ENCODE measurements at regions not wholly inside any gene's neighbourhood (a gene's known extent, or its start where the extent isn't known, plus 50 kb on each side); places are given as distances from the start of the nearest gene placed in this dataset.

DNA sequence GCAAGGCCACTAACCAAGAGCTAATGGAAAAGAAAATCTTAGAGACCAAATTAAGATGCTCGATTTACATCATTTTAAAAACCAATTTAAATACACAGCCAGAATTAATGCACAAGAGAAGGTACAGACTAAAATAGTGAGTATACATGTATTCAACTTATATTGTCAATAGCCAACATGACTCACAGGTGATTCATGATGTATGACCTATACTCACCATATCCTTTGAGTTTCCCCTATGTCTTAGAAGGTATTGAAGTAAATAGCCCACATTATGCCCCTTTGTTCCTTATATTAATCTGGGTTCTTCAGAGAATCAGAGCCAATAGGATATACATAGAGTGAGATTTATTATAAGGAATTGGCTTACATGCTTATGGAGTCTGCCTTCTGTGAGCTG, 97.5 kb upstream of the ANO3 start:
- DNase-seq (ENCODE audit: low read depth), result no peak
- TF ChIP-seq, protein P1, sequence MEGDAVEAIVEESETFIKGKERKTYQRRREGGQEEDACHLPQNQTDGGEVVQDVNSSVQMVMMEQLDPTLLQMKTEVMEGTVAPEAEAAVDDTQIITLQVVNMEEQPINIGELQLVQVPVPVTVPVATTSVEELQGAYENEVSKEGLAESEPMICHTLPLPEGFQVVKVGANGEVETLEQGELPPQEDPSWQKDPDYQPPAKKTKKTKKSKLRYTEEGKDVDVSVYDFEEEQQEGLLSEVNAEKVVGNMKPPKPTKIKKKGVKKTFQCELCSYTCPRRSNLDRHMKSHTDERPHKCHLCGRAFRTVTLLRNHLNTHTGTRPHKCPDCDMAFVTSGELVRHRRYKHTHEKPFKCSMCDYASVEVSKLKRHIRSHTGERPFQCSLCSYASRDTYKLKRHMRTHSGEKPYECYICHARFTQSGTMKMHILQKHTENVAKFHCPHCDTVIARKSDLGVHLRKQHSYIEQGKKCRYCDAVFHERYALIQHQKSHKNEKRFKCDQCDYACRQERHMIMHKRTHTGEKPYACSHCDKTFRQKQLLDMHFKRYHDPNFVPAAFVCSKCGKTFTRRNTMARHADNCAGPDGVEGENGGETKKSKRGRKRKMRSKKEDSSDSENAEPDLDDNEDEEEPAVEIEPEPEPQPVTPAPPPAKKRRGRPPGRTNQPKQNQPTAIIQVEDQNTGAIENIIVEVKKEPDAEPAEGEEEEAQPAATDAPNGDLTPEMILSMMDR (conservative IDR thresholded peaks at IDR 0.05; ENCODE audit: low read depth, low read length), result no peak
- no peak overlapping the region for H3K4me3 ChIP-seq (ENCODE audit: low read length)

DNA sequence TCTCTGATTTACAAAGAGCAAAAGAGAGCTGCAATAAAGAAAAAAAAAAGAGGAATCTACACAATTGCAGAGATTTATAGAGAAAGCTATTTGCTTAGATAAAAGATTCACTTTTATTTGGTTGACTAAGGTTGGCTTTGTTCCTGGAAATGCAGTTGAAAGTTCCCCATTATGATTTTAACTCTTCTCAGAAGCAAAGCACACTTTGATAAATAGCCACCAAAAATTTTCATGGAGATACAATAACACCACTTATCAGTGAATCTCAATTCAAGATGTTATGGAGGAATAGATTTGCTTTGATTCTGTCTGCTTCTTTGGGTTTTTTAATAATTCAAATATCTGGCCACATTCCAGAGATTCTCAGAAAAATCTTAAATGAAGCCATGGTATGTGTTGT, 88.5 kb upstream of the ANO3 start:
- no peak overlapping the region for H3K4me3 ChIP-seq (ENCODE audit: low read length)
- DNase-seq (ENCODE audit: low read depth), result no peak
- TF ChIP-seq, protein P1 (conservative IDR thresholded peaks at IDR 0.05; ENCODE audit: low read depth, low read length), result no peak

GRCh38 chr11:26244207-26244606, 87.7 kb upstream of the ANO3 start:
- TF ChIP-seq, protein P1 (conservative IDR thresholded peaks at IDR 0.05; ENCODE audit: low read depth, low read length), result no peak
- no peak for DNase-seq (ENCODE audit: low read depth)
- H3K4me3 ChIP-seq (ENCODE audit: low read length), result no peak overlapping the region

DNA sequence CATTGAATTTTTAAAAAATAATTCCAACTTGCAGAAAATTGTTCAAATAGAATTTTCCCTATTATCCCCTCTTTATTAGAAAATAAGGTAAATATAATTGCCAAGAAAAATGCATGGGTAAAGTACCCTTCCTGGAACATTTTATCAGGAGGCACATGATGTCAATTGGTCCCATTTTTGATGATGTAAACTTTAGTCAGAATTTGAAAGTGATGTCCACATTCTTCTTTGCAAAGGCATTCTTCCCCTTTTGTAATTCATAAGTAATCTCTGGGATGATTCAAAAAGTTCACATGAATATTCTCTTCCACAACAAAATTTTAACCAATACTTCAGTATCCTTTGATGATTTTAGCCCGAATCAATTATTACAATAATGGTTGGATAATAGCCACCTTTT, 86.9 kb upstream of the ANO3 start:
- DNase-seq (ENCODE audit: low read depth), result no peak
- H3K4me3 ChIP-seq (ENCODE audit: low read length), result no peak overlapping the region
- TF ChIP-seq, protein P1 (conservative IDR thresholded peaks at IDR 0.05; ENCODE audit: low read depth, low read length), result no peak

- TF ChIP-seq, protein P1 (conservative IDR thresholded peaks at IDR 0.05; ENCODE audit: low read depth, low read length), result no peak
- H3K4me3 ChIP-seq (ENCODE audit: low read length), result no peak overlapping the region
- DNase-seq (ENCODE audit: low read depth), result no peak
Observed at GRCh38 chr11:26247340-26247739, 84.6 kb upstream of the ANO3 start.

DNA sequence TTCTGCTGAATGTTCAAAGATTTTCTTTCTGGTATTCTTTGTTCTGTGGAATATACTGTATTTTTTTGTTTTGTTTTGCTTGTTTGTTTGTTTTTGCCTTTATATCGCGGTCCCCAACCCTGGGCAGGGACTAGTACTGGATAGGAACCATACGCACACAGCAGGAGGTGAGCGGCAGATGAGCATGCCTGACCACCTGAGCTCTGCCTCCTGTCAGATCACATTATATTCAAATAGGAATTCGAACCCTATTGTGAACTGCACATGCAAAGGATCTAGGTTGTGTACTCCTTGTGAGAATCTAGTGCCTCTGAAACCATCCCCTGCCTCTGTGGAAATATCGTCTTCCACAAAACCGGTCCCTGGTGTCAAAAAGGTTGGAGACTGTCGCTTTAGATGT, 83.3 kb upstream of the ANO3 start:
- H3K4me3 ChIP-seq (ENCODE audit: low read length), result no peak overlapping the region
- DNase-seq (ENCODE audit: low read depth), result no peak

GRCh38 chr11:26254378-26254777, 77.6 kb upstream of the ANO3 start:
- TF ChIP-seq, protein P1 (conservative IDR thresholded peaks at IDR 0.05; ENCODE audit: low read depth, low read length), result no peak
- no peak for DNase-seq (ENCODE audit: low read depth)
- no peak overlapping the region for H3K4me3 ChIP-seq (ENCODE audit: low read length)

More for the DNA sequence above, 83.3 kb upstream of the ANO3 start:
- TF ChIP-seq, protein P1 (conservative IDR thresholded peaks at IDR 0.05; ENCODE audit: low read depth, low read length), result no peak

All from retinal pigment epithelial cell (primary cell).